HCT116 (cell line): ENCODE measurements at regions not wholly inside any gene's neighbourhood (a gene's known extent, or its start where the extent isn't known, plus 50 kb on each side); places are given as distances from the start of the nearest gene placed in this dataset.
A peak's percentile ranks its signal among the peaks of the same experiment; 100 is the strongest.

Experiments used
- ATAC-seq: fragments of 200-7000 bp; cut with Tn5 transposase; 2 replicates; pipeline ENCODE4 v1.9.1; 2020; ENCODE audit warnings: mild to moderate bottlenecking, moderate library complexity
- BruUV-seq: library from RNA; stranded (reverse); fragments of 400-500 nt; replicated peaks from 2 replicates; lab custom pipeline; 2021; lab: Mats Ljungman, UMichigan
- CTCF ChIA-PET: fragments of 300-600 bp; sonication (Branson Sonifier 250); formaldehyde crosslinking; loops from one replicate; lab custom pipeline; 2021; ENCODE audit warnings: antibody characterized with exemption; lab: Charles Lee
- POLR2A ChIA-PET: fragments of 300-600, 350-600 bp; sonication (Branson Sonifier 250); formaldehyde crosslinking; loops from one replicate; lab custom pipeline; 2021; ENCODE audit warnings: antibody characterized with exemption; lab: Charles Lee
- RAD21 ChIA-PET, 2 experiments: fragments of 300-600 bp; sonication (Branson Sonifier 250); formaldehyde crosslinking; loops; one replicate each; lab custom pipeline; 2023; ENCODE audit warnings: low total read pairs in 2 of 2; ENCODE audit not compliant: uncharacterized antibody in 2 of 2, unreplicated experiment in 2 of 2, low non-redundant PET in 1 of 2; lab: Charles Lee
- DNase-seq: peaks from one replicate; pipeline ENCODE4 v3.0.0-alpha.2; 2010; ENCODE audit warnings: low read depth, low spot score
- H2AFZ ChIP-seq: fragments of 200-600 bp; shearing (Covaris generic), sonication (generic); 2 replicates; pipeline ENCODE4 v1.6.1; 2017; ENCODE audit warnings: low read depth, mixed run types, mixed read lengths, antibody characterized with exemption, low read length; ENCODE audit not compliant: poor library complexity, severe bottlenecking
- H3K27ac ChIP-seq: 2 replicates; pipeline ENCODE4 v1.5.1; 2012; ENCODE audit warnings: low read depth, low read length
- H3K27me3 ChIP-seq: fragments of 200-600 bp; sonication (generic); 2 replicates; pipeline ENCODE4 v1.6.1; 2016; ENCODE audit warnings: mixed run types, low read length, mixed read lengths; ENCODE audit not compliant: insufficient read depth
- H3K36me3 ChIP-seq, 2 experiments: fragments of 200-500 bp in 1 of 2; fragments of 200-600 bp in 1 of 2; sonication (Bioruptor generic) in 1 of 2; sonication (generic) in 1 of 2; 2 replicates each; pipeline versions ENCODE4 v1.5.1 to v1.6.1; 2014 to 2016; ENCODE audit warnings: low read length in 2 of 2, inconsistent platforms in 1 of 2, mixed read lengths in 1 of 2, mixed run types in 1 of 2; ENCODE audit not compliant: insufficient read depth in 2 of 2, control insufficient read depth in 1 of 2
- H3K4me1 ChIP-seq, 2 experiments: fragments of 200-600 bp in 1 of 2; sonication (generic) in 1 of 2; 2 replicates each; pipeline versions ENCODE4 v1.5.1 to v1.6.1; 2012 to 2017; ENCODE audit warnings: low read length in 2 of 2, inconsistent platforms in 1 of 2, mild to moderate bottlenecking in 1 of 2, mixed read lengths in 1 of 2, mixed run types in 1 of 2, moderate library complexity in 1 of 2; ENCODE audit not compliant: insufficient read depth in 2 of 2, control insufficient read depth in 1 of 2
- H3K4me2 ChIP-seq: fragments of 200-600 bp; sonication (generic); 2 replicates; pipeline ENCODE4 v1.6.1; 2017; ENCODE audit warnings: mixed run types, low read length, mixed read lengths
- H3K4me3 ChIP-seq, 2 experiments: fragments of 200-600 bp in 1 of 2; sonication (generic) in 1 of 2; replicated peaks in 1 of 2; 2 replicates each; pipeline ENCODE4 v1.5.1; 2011 to 2016; ENCODE audit warnings: low read length in 2 of 2, control low read depth in 1 of 2, low read depth in 1 of 2, mild to moderate bottlenecking in 1 of 2, mixed read lengths in 1 of 2, mixed run types in 1 of 2
- H3K79me2 ChIP-seq: fragments of 200-600 bp; sonication (generic); 2 replicates; pipeline ENCODE4 v1.6.1; 2017; ENCODE audit warnings: mild to moderate bottlenecking, mixed run types, low read length, moderate library complexity, mixed read lengths; ENCODE audit not compliant: insufficient read depth
- H3K9ac ChIP-seq: fragments of 200-600 bp; sonication (generic); 2 replicates; pipeline ENCODE4 v1.6.1; 2016; ENCODE audit warnings: low read length, mixed read lengths
- H3K9me2 ChIP-seq: fragments of 200-600 bp; sonication (generic), shearing (Covaris generic); 2 replicates; pipeline ENCODE4 v1.6.1; 2017; ENCODE audit warnings: mixed run types, mild to moderate bottlenecking, moderate library complexity; ENCODE audit not compliant: insufficient read depth
- H3K9me3 ChIP-seq, 2 experiments: fragments of 200-500 bp in 1 of 2; fragments of 200-600 bp in 1 of 2; sonication (Bioruptor generic) in 1 of 2; sonication (generic) in 1 of 2; 2 replicates each; pipeline ENCODE4 v1.6.1; 2014 to 2017; ENCODE audit warnings: low read length in 2 of 2, mixed read lengths in 2 of 2, inconsistent platforms in 1 of 2, low read depth in 1 of 2, mild to moderate bottlenecking in 1 of 2, mixed run types in 1 of 2, moderate library complexity in 1 of 2; ENCODE audit not compliant: control insufficient read depth in 1 of 2, insufficient read depth in 1 of 2
- H4K20me1 ChIP-seq: fragments of 200-600 bp; sonication (generic), shearing (Covaris generic); 2 replicates; pipeline ENCODE4 v1.6.1; 2017; ENCODE audit warnings: mixed run types, mild to moderate bottlenecking, moderate library complexity; ENCODE audit not compliant: insufficient read depth
- CBX3 ChIP-seq: IDR thresholded peaks from 2 replicates; pipeline ENCODE4 v1.6.1; 2012; ENCODE audit warnings: low read depth
- CEBPB ChIP-seq: IDR thresholded peaks from 2 replicates; pipeline ENCODE4 v1.6.1; 2012; ENCODE audit warnings: low read depth
- ELF1 ChIP-seq: IDR thresholded peaks from 2 replicates; pipeline ENCODE4 v1.6.1; 2012; ENCODE audit warnings: low read depth, borderline replicate concordance
- EZH2 ChIP-seq: fragments of 200-600 bp; sonication (generic); IDR thresholded peaks from 2 replicates; pipeline ENCODE4 v1.6.1; 2017; ENCODE audit warnings: antibody characterized with exemption, mixed run types
- EZH2phosphoT487 ChIP-seq: fragments of 200-600 bp; IDR thresholded peaks from 2 replicates; pipeline ENCODE4 v1.6.1; 2018; ENCODE audit warnings: antibody characterized with exemption, borderline replicate concordance
- FOSL1 ChIP-seq: IDR thresholded peaks from 2 replicates; pipeline ENCODE4 v1.6.1; 2012; ENCODE audit warnings: low read depth
- JUND ChIP-seq: IDR thresholded peaks from 2 replicates; pipeline ENCODE4 v1.6.1; 2012
- POLR2A ChIP-seq: IDR thresholded peaks from 2 replicates; pipeline ENCODE4 v1.7.0; 2011; ENCODE audit warnings: borderline replicate concordance; ENCODE audit not compliant: insufficient read depth, insufficient read length; ENCODE audit errors: extremely low read depth
- POLR2AphosphoS5 ChIP-seq: IDR thresholded peaks from 2 replicates; pipeline ENCODE4 v1.6.1; 2011; ENCODE audit warnings: mild to moderate bottlenecking, low read depth, low read length, moderate library complexity
- SIN3A ChIP-seq: IDR thresholded peaks from 2 replicates; pipeline ENCODE4 v1.6.1; 2012; ENCODE audit warnings: low read depth
- SRF ChIP-seq: IDR thresholded peaks from 2 replicates; pipeline ENCODE4 v1.6.1; 2012; ENCODE audit warnings: low read depth
- ZFX ChIP-seq: fragments of 450-650 bp; IDR thresholded peaks from 2 replicates; pipeline ENCODE4 v1.6.1; 2017
- intact Hi-C: fragments of 100-400 bp; cut with micrococcal nuclease; formaldehyde crosslinking; loops from 2 replicates; pipeline ENCODE4 v1.10.0; 2022
- TF ChIP-seq, protein P1 (sequence below), 3 experiments: fragments of 200-600 bp in 1 of 3; sonication (generic) in 1 of 3; IDR thresholded peaks in 2 of 3; conservative IDR thresholded peaks in 1 of 3; 2 replicates each; pipeline ENCODE4 v1.5.1; 2012 to 2017; ENCODE audit warnings: low read depth in 2 of 3, low read length in 2 of 3, antibody characterized with exemption in 1 of 3, borderline replicate concordance in 1 of 3, control low read depth in 1 of 3, mild to moderate bottlenecking in 1 of 3, mixed read lengths in 1 of 3, mixed run types in 1 of 3, moderate library complexity in 1 of 3; ENCODE audit not compliant: insufficient read depth in 1 of 3
- TF ChIP-seq, protein P2 (sequence below): IDR thresholded peaks from 2 replicates; pipeline ENCODE4 v1.6.1; 2011; ENCODE audit warnings: mild to moderate bottlenecking, low read length, moderate library complexity; ENCODE audit not compliant: insufficient replicate concordance; ENCODE audit errors: extremely low read depth

GRCh38 chr6:27836783-27837624 lies 75.2 kb downstream of the OR2B2 start (continued):
- TF ChIP-seq POLR2AphosphoS5 (peak; percentile 79), SRF (no peak), CBX3 (no peak), EZH2 (no peak), SIN3A (peak; percentile 45), POLR2A (peak; percentile 51)

DNA sequence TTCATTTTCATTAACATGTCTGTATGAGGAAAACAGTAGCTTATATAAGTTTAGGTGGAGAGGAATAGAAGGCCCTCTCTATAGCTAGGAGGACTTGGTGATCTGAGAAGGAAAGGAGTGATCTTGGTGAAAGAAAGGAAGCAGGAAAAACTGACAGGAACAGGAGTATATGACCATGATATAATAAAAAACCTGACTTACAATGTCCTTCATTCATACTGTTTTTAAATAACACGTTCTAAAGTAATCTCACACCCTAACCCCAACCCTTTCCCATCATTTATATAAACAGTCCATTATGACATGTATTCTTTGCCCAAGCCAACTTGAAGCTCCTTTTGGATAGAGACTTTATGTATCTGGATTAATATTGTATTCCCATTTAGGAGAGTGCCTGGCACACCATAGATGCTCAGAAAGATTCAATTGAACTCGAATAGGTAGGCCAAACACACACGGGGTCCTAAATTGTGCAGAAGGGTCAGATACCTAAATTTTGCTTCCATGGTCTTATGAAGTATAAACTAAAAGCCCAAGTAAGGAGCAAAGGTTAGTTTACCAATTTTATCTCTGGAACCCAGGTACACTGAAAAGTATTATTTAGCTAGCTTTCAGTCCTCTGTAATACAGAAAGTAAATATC lies 75.9 kb downstream of the OR2B2 start:
- Histone ChIP-seq H3K79me2 (no peaks in the 10 kb centered on the region; the same call in 1 of the 2 replicates), H3K27me3 (no peaks in the 10 kb centered on the region), H3K9ac (peak overlapping the region; percentile 99), H3K9me3 (no peaks in the 10 kb centered on the region), H3K4me1 (peaks cover 32 to 47% of the 10 kb centered on the region in 2 experiments), H3K9me2 (no peaks in the 10 kb centered on the region), H4K20me1 (no peaks in the 10 kb centered on the region), H2AFZ (no peak overlapping the region), H3K4me2 (peak overlapping the region; percentile 82), H3K27ac (peak overlapping the region; percentile 98), H3K36me3 (no peaks in the 10 kb centered on the region), H3K4me3 (peak overlapping the region; percentile 65 to 78)
- BruUV-seq: no TSS peak
- intact Hi-C loops: no loop called here
- ChIA-PET CTCF (interaction anchor here (0.9 to 1.8 kb wide), 3 partner anchors 59 to 709 kb away, joined by 3 to 5 read pairs (median 3); no protein-coding TSS in a partner anchor), RAD21 (no interaction called here), POLR2A (interaction anchor here (1.4 to 11.9 kb wide), 14 partner anchors 8 to 1713 kb away, joined by 4 to 422 read pairs (median 26); partner anchors contain the start of gene ZSCAN31)
- ATAC-seq (no peak), DNase-seq (no peak)
- TF ChIP-seq JUND: no peak
- TF ChIP-seq EZH2phosphoT487: no peak
- no peak for TF ChIP-seq ZFX
- TF ChIP-seq CBX3: no peak
- TF ChIP-seq FOSL1: no peak
- no peak for TF ChIP-seq ELF1
- no peak for TF ChIP-seq CEBPB
- TF ChIP-seq SIN3A: no peak
- TF ChIP-seq, protein P1, sequence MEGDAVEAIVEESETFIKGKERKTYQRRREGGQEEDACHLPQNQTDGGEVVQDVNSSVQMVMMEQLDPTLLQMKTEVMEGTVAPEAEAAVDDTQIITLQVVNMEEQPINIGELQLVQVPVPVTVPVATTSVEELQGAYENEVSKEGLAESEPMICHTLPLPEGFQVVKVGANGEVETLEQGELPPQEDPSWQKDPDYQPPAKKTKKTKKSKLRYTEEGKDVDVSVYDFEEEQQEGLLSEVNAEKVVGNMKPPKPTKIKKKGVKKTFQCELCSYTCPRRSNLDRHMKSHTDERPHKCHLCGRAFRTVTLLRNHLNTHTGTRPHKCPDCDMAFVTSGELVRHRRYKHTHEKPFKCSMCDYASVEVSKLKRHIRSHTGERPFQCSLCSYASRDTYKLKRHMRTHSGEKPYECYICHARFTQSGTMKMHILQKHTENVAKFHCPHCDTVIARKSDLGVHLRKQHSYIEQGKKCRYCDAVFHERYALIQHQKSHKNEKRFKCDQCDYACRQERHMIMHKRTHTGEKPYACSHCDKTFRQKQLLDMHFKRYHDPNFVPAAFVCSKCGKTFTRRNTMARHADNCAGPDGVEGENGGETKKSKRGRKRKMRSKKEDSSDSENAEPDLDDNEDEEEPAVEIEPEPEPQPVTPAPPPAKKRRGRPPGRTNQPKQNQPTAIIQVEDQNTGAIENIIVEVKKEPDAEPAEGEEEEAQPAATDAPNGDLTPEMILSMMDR (IDR thresholded peaks at IDR 0.05 in 2 of 3, conservative IDR thresholded peaks at IDR 0.05 in 1 of 3; ENCODE audit: borderline replicate concordance in 1 of 3, insufficient read depth in 1 of 3, low read depth in 2 of 3, low read length in 2 of 3): no peak
- TF ChIP-seq, protein P2, sequence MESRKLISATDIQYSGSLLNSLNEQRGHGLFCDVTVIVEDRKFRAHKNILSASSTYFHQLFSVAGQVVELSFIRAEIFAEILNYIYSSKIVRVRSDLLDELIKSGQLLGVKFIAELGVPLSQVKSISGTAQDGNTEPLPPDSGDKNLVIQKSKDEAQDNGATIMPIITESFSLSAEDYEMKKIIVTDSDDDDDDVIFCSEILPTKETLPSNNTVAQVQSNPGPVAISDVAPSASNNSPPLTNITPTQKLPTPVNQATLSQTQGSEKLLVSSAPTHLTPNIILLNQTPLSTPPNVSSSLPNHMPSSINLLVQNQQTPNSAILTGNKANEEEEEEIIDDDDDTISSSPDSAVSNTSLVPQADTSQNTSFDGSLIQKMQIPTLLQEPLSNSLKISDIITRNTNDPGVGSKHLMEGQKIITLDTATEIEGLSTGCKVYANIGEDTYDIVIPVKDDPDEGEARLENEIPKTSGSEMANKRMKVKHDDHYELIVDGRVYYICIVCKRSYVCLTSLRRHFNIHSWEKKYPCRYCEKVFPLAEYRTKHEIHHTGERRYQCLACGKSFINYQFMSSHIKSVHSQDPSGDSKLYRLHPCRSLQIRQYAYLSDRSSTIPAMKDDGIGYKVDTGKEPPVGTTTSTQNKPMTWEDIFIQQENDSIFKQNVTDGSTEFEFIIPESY: no peak
